ENCODE measurements at regions not wholly inside any gene's neighbourhood (a gene's known extent, or its start where the extent isn't known, plus 50 kb on each side); places are given as distances from the start of the nearest gene placed in this dataset.
"Not testable (repeated sequence)": the region's sequence is repeated elsewhere in the genome, so short reads cannot be mapped to it uniquely, and the experiment has no call there.

GRCh38 chr15:92796161-92796611 is 103.9 kb upstream of the CHD2 start:
- Histone ChIP-seq H3K79me2 (ENCODE audit: insufficient read depth, low read length) (no peaks in the 10 kb centered on the region), H4K20me1 (ENCODE audit: insufficient read depth, low read length, poor library complexity, severe bottlenecking) (no peaks in the 10 kb centered on the region), H3K4me3 (ENCODE audit: low read length, poor library complexity, severe bottlenecking) (no peak overlapping the region), H3K36me3 (ENCODE audit: insufficient read depth, low read length) (no peaks in the 10 kb centered on the region), H3K4me1 (ENCODE audit: insufficient read depth, low read length, poor library complexity, severe bottlenecking) (no peaks in the 10 kb centered on the region), H3K9ac (ENCODE audit: low read depth, low read length, poor library complexity, severe bottlenecking) (no peak overlapping the region), H3F3A (ENCODE audit: low read depth) (no peaks in the 10 kb centered on the region), H3K4me2 (ENCODE audit: low read depth, low read length, poor library complexity, severe bottlenecking) (no peak overlapping the region), H3K9me3 (ENCODE audit: insufficient read depth, low read depth, low read length) (no peaks in the 10 kb centered on the region), H3K9me2 (replicated peaks; ENCODE audit: low read depth, low read length) (no peaks in the 10 kb centered on the region), H2AFZ (ENCODE audit: low read length) (no peak overlapping the region), H3K27me3 (ENCODE audit: insufficient read depth, low read length, poor library complexity, severe bottlenecking) (no peaks in the 10 kb centered on the region)
- TF ChIP-seq, protein P1, sequence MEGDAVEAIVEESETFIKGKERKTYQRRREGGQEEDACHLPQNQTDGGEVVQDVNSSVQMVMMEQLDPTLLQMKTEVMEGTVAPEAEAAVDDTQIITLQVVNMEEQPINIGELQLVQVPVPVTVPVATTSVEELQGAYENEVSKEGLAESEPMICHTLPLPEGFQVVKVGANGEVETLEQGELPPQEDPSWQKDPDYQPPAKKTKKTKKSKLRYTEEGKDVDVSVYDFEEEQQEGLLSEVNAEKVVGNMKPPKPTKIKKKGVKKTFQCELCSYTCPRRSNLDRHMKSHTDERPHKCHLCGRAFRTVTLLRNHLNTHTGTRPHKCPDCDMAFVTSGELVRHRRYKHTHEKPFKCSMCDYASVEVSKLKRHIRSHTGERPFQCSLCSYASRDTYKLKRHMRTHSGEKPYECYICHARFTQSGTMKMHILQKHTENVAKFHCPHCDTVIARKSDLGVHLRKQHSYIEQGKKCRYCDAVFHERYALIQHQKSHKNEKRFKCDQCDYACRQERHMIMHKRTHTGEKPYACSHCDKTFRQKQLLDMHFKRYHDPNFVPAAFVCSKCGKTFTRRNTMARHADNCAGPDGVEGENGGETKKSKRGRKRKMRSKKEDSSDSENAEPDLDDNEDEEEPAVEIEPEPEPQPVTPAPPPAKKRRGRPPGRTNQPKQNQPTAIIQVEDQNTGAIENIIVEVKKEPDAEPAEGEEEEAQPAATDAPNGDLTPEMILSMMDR (conservative IDR thresholded peaks at IDR 0.05; ENCODE audit: low read length), result no peak
- no peak for TF ChIP-seq EZH2phosphoT487 (IDR thresholded peaks at IDR 0.05; ENCODE audit: borderline replicate concordance)

GRCh38 chr15:92797168-92798052 is 102.7 kb upstream of the CHD2 start:
- Histone ChIP-seq H4K20me1 (ENCODE audit: insufficient read depth, low read length, poor library complexity, severe bottlenecking) (no peaks in the 10 kb centered on the region), H3K4me2 (ENCODE audit: low read depth, low read length, poor library complexity, severe bottlenecking) (no peak overlapping the region), H3K9ac (ENCODE audit: low read depth, low read length, poor library complexity, severe bottlenecking) (no peak overlapping the region), H3K79me2 (ENCODE audit: insufficient read depth, low read length) (no peaks in the 10 kb centered on the region), H3K9me2 (replicated peaks; ENCODE audit: low read depth, low read length) (no peaks in the 10 kb centered on the region), H3K9me3 (ENCODE audit: insufficient read depth, low read depth, low read length) (no peaks in the 10 kb centered on the region), H3K4me3 (ENCODE audit: low read length, poor library complexity, severe bottlenecking) (no peak overlapping the region), H2AFZ (ENCODE audit: low read length) (peak overlapping the region; percentile 63), H3K27me3 (ENCODE audit: insufficient read depth, low read length, poor library complexity, severe bottlenecking) (no peaks in the 10 kb centered on the region), H3F3A (ENCODE audit: low read depth) (no peaks in the 10 kb centered on the region), H3K4me1 (ENCODE audit: insufficient read depth, low read length, poor library complexity, severe bottlenecking) (no peaks in the 10 kb centered on the region), H3K36me3 (ENCODE audit: insufficient read depth, low read length) (no peaks in the 10 kb centered on the region)
- no peak for TF ChIP-seq EZH2phosphoT487 (IDR thresholded peaks at IDR 0.05; ENCODE audit: borderline replicate concordance)
- TF ChIP-seq, protein P1 (conservative IDR thresholded peaks at IDR 0.05; ENCODE audit: low read length), result peak; percentile 81

GRCh38 chr15:92800013-92800412 is 100.1 kb upstream of the CHD2 start:
- no peak for TF ChIP-seq EZH2phosphoT487 (IDR thresholded peaks at IDR 0.05; ENCODE audit: borderline replicate concordance)
- TF ChIP-seq, protein P1 (conservative IDR thresholded peaks at IDR 0.05; ENCODE audit: low read length), result no peak
- H2AFZ ChIP-seq (ENCODE audit: low read length), result no peak overlapping the region
- H3K9me3 ChIP-seq (ENCODE audit: insufficient read depth, low read depth, low read length), result no peaks in the 10 kb centered on the region
- H3K36me3 ChIP-seq (ENCODE audit: insufficient read depth, low read length), result no peaks in the 10 kb centered on the region
- no peak overlapping the region for H3K4me3 ChIP-seq (ENCODE audit: low read length, poor library complexity, severe bottlenecking)
- no peaks in the 10 kb centered on the region for H4K20me1 ChIP-seq (ENCODE audit: insufficient read depth, low read length, poor library complexity, severe bottlenecking)
- H3K79me2 ChIP-seq (ENCODE audit: insufficient read depth, low read length), result no peaks in the 10 kb centered on the region
- no peaks in the 10 kb centered on the region for H3K27me3 ChIP-seq (ENCODE audit: insufficient read depth, low read length, poor library complexity, severe bottlenecking)
- H3F3A ChIP-seq (ENCODE audit: low read depth), result no peaks in the 10 kb centered on the region
- no peaks in the 10 kb centered on the region for H3K4me1 ChIP-seq (ENCODE audit: insufficient read depth, low read length, poor library complexity, severe bottlenecking)
- H3K9me2 ChIP-seq (replicated peaks; ENCODE audit: low read depth, low read length), result no peaks in the 10 kb centered on the region
- no peak overlapping the region for H3K4me2 ChIP-seq (ENCODE audit: low read depth, low read length, poor library complexity, severe bottlenecking)
- no peak overlapping the region for H3K9ac ChIP-seq (ENCODE audit: low read depth, low read length, poor library complexity, severe bottlenecking)

- not testable (repeated sequence) for H3K79me2 ChIP-seq (ENCODE audit: insufficient read depth, low read length); H3K9ac ChIP-seq (ENCODE audit: low read depth, low read length, poor library complexity, severe bottlenecking); H3K36me3 ChIP-seq (ENCODE audit: insufficient read depth, low read length); H3K4me2 ChIP-seq (ENCODE audit: low read depth, low read length, poor library complexity, severe bottlenecking); H2AFZ ChIP-seq (ENCODE audit: low read length); H3K9me3 ChIP-seq (ENCODE audit: insufficient read depth, low read depth, low read length); H3K4me1 ChIP-seq (ENCODE audit: insufficient read depth, low read length, poor library complexity, severe bottlenecking); H3K27me3 ChIP-seq (ENCODE audit: insufficient read depth, low read length, poor library complexity, severe bottlenecking); H3K9me2 ChIP-seq (replicated peaks; ENCODE audit: low read depth, low read length); H3K4me3 ChIP-seq (ENCODE audit: low read length, poor library complexity, severe bottlenecking); H4K20me1 ChIP-seq (ENCODE audit: insufficient read depth, low read length, poor library complexity, severe bottlenecking); H3F3A ChIP-seq (ENCODE audit: low read depth)
Observed at GRCh38 chr15:92800416-92801055, 99.6 kb upstream of the CHD2 start.

- not testable (repeated sequence) for H3K4me1 ChIP-seq (ENCODE audit: insufficient read depth, low read length, poor library complexity, severe bottlenecking); H4K20me1 ChIP-seq (ENCODE audit: insufficient read depth, low read length, poor library complexity, severe bottlenecking); H3K79me2 ChIP-seq (ENCODE audit: insufficient read depth, low read length); H3K9me2 ChIP-seq (replicated peaks; ENCODE audit: low read depth, low read length); H3K9me3 ChIP-seq (ENCODE audit: insufficient read depth, low read depth, low read length); H3K36me3 ChIP-seq (ENCODE audit: insufficient read depth, low read length); H3K4me2 ChIP-seq (ENCODE audit: low read depth, low read length, poor library complexity, severe bottlenecking); H2AFZ ChIP-seq (ENCODE audit: low read length); H3K27me3 ChIP-seq (ENCODE audit: insufficient read depth, low read length, poor library complexity, severe bottlenecking); H3K9ac ChIP-seq (ENCODE audit: low read depth, low read length, poor library complexity, severe bottlenecking); H3K4me3 ChIP-seq (ENCODE audit: low read length, poor library complexity, severe bottlenecking); H3F3A ChIP-seq (ENCODE audit: low read depth)
Observed at GRCh38 chr15:92801056-92801773, 98.9 kb upstream of the CHD2 start.

Measured in Loucy (cell line).